Adrenal gland (tissue), 9 donors: ENCODE measurements at regions not wholly inside any gene's neighbourhood (a gene's known extent, or its start where the extent isn't known, plus 50 kb on each side); places are given as distances from the start of the nearest gene placed in this dataset.

Experiments used
- DNase-seq, 7 donors: peaks; one replicate each; pipeline ENCODE4 v3.0.0-alpha.2; 2019 to 2020
- H3K27ac ChIP-seq, 5 donors: fragments of 200-600 bp; sonication (generic) in 4 of 5; 1 replicate in 3 of 5; 2 replicates in 2 of 5; pipeline versions ENCODE4 v1.5.1 to v1.8.0; 2016 to 2020; ENCODE audit warnings: mild to moderate bottlenecking in 1 of 5
- H3K27me3 ChIP-seq: fragments of 200-600 bp; 2 replicates; pipeline ENCODE4 v1.8.0; 2021
- H3K36me3 ChIP-seq, 2 donors: fragments of 200-600 bp; replicated peaks in 1 of 2; 1 replicate in 1 of 2; 2 replicates in 1 of 2; pipeline versions ENCODE4 v1.5.1 to v1.8.0; 2018 to 2022
- H3K4me1 ChIP-seq, 2 donors: fragments of 200-600 bp; replicated peaks in 1 of 2; 1 replicate in 1 of 2; 2 replicates in 1 of 2; pipeline versions ENCODE4 v1.5.1 to v1.8.0; 2018 to 2021
- H3K4me3 ChIP-seq, 4 donors: fragments of 200-600 bp; sonication (generic) in 3 of 4; one replicate each; pipeline ENCODE4 v1.5.1; 2016 to 2018
- H3K9me3 ChIP-seq, 3 donors: fragments of 200-600 bp; sonication (generic) in 1 of 3; replicated peaks in 1 of 3; 1 replicate in 2 of 3; 2 replicates in 1 of 3; pipeline versions ENCODE4 v1.5.1 to v1.8.0; 2016 to 2021
- POLR2A ChIP-seq, 2 donors: fragments of 450-650 bp; IDR thresholded peaks; one replicate each; pipeline ENCODE4 v1.6.1; 2017; ENCODE audit warnings: antibody characterized with exemption in 2 of 2, mild to moderate bottlenecking in 2 of 2, moderate library complexity in 1 of 2
- WGBS, 4 donors: extraction: QIAGEN DNeasy Blood & Tissue Kit in 2 of 4; methylation state at CpG; one replicate each; pipeline versions ENCODE4 v1.1.5 to v1.1.7; 2013 to 2017; 5-methylcytosine and 5-hydroxymethylcytosine counted together
- intact Hi-C, 2 donors: fragments of 100-400 bp; cut with DNase I; formaldehyde crosslinking; loops; one replicate each; pipeline versions ENCODE4 v1.14.1 to v1.15.0; 2022 to 2023
- TF ChIP-seq, protein P1 (sequence below), 6 experiments: fragments of 450-650 bp in 4 of 6; fragments of 200-600 bp in 2 of 6; sonication (generic) in 1 of 6; IDR thresholded peaks; 1 replicate in 5 of 6; 2 replicates in 1 of 6; pipeline versions ENCODE4 v1.5.1 to v1.8.0; 2016 to 2021; ENCODE audit warnings: antibody characterized with exemption in 6 of 6, mild to moderate bottlenecking in 2 of 6, moderate library complexity in 1 of 6
- donor health status: healthy with polysubstance abuse.
- donor health status: Bipolar disorder and iron deficiency.
- donor health status: DM: yes; HTN: yes; CAD: no.
- donor health status: DM: no; HTN: no; CAD: no.
- donor health status: DM: no; HTN: no; CAD: no.

DNA sequence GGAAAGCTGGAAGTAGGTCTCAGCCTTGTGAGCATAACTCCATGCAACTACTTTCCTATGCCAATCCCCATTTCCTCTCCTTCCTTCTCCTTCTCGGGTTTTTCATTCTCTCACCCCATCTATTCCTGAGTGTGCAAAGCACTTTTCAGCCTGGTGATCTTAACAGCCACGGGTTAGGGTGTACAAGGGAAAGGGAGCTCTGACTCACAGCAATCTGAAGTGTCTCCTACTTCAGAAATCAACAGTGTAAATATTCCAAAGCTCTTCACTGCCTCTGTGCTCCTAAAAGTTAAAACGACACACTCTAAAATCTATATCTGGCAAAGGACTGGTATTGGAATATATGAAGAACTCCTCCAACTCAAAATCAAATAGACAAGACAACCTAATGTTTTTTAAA is 268.0 kb upstream of the IRX3 start:
- no peaks in the 10 kb centered on the region for H3K36me3 ChIP-seq
- H3K4me1 ChIP-seq = no peaks in the 10 kb centered on the region
- no peak overlapping the region for H3K27ac ChIP-seq
- intact Hi-C loops = no loop called here
- no peak for TF ChIP-seq POLR2A (IDR thresholded peaks at IDR 0.05)
- TF ChIP-seq, protein P1, sequence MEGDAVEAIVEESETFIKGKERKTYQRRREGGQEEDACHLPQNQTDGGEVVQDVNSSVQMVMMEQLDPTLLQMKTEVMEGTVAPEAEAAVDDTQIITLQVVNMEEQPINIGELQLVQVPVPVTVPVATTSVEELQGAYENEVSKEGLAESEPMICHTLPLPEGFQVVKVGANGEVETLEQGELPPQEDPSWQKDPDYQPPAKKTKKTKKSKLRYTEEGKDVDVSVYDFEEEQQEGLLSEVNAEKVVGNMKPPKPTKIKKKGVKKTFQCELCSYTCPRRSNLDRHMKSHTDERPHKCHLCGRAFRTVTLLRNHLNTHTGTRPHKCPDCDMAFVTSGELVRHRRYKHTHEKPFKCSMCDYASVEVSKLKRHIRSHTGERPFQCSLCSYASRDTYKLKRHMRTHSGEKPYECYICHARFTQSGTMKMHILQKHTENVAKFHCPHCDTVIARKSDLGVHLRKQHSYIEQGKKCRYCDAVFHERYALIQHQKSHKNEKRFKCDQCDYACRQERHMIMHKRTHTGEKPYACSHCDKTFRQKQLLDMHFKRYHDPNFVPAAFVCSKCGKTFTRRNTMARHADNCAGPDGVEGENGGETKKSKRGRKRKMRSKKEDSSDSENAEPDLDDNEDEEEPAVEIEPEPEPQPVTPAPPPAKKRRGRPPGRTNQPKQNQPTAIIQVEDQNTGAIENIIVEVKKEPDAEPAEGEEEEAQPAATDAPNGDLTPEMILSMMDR (IDR thresholded peaks at IDR 0.05) = no peak
- H3K4me3 ChIP-seq = no peak overlapping the region
- H3K9me3 ChIP-seq = no peaks in the 10 kb centered on the region
- 55 to 71% (median 62%) methylated on average over 3 of the region's 3 CpGs for WGBS, 4 donors
- no peak for DNase-seq
- H3K27me3 ChIP-seq = peaks cover 6% of the 10 kb centered on the region

DNA sequence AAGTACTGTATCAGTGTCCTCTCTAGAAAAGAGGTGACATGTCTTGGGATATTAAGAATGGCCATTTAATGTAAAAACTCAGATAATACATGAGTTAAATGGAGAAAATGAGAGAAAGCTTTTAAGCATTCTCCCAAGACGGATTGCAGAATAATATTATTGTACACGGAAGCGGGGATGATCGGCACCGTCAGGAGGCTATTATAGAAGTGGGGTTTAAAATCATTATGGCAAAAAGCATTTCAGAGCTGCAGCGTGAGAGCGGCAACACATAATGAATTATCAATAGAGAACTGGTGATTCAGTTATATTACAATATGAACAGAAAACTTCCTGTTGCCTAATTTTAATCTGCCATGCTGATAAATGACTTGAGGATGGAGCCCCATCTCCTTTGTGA is 261.7 kb upstream of the IRX3 start:
- no peak for DNase-seq
- H3K27ac ChIP-seq = no peak overlapping the region
- no peak for TF ChIP-seq POLR2A (IDR thresholded peaks at IDR 0.05)
- TF ChIP-seq, protein P1 (IDR thresholded peaks at IDR 0.05) = no peak
- no peak overlapping the region for H3K4me3 ChIP-seq
- H3K36me3 ChIP-seq = no peaks in the 10 kb centered on the region
- WGBS, 4 donors = 68 to 78% (median 73%) methylated on average over 7 of the region's 7 CpGs
- H3K4me1 ChIP-seq = no peaks in the 10 kb centered on the region
- H3K27me3 ChIP-seq = peaks cover 4% of the 10 kb centered on the region
- intact Hi-C loops = no loop called here
- H3K9me3 ChIP-seq = no peaks in the 10 kb centered on the region

DNA sequence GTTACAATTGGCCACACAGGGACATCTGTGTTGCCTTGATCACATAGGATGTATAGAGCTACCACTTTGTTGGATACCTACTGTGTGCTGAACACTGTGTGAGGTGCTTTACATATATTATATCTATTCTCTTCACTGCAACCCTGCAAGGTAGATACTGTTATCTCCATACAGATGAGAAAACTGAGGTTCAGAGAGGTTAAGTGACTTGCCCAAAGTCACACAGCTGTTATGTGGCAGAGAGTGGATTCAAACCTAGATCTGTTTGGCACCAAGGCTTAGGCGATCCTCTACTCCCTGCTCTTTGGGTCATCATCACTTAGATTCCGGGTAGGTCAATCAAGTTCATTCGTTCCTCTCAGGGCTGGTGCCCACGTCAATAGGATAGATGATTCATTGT is 260.5 kb upstream of the IRX3 start:
- WGBS, 4 donors = 64 to 78% (median 77%) methylated on average over 4 of the region's 4 CpGs
- Histone ChIP-seq H3K4me1 (no peaks in the 10 kb centered on the region), H3K4me3 (no peak overlapping the region), H3K27me3 (peaks cover 8% of the 10 kb centered on the region), H3K27ac (no peak overlapping the region), H3K36me3 (no peaks in the 10 kb centered on the region), H3K9me3 (no peaks in the 10 kb centered on the region)
- intact Hi-C loops = no loop called here
- no peak for TF ChIP-seq POLR2A (IDR thresholded peaks at IDR 0.05)
- TF ChIP-seq, protein P1 (IDR thresholded peaks at IDR 0.05) = no peak
- no peak for DNase-seq

DNA sequence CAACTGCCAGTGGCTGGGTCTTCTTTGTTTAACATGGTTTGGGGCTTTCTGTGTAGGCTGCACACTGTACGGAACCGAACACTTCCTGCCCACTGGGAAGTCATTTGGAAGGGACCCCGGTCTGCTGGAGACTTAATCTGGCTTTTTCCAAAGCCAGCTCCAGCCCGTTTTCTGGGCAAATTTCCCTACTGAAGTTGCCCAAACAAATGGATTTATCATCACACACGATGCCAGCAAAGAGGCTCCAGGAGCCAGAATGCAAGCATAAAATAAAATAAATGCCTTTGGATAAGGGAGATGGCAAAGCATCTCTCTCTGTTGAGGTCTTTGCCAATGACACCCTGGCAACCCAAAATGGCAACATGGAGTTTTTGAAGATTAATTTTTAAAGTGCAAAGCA is 259.9 kb upstream of the IRX3 start:
- intact Hi-C loops = no loop called here
- H3K27me3 ChIP-seq = peaks cover 13% of the 10 kb centered on the region
- no peak for DNase-seq
- no peaks in the 10 kb centered on the region for H3K4me1 ChIP-seq
- WGBS, 4 donors = 43 to 54% (median 48%) methylated on average over 5 of the region's 5 CpGs
- no peak overlapping the region for H3K4me3 ChIP-seq
- TF ChIP-seq, protein P1 (IDR thresholded peaks at IDR 0.05) = no peak
- no peak for TF ChIP-seq POLR2A (IDR thresholded peaks at IDR 0.05)
- H3K27ac ChIP-seq = no peak overlapping the region
- no peaks in the 10 kb centered on the region for H3K36me3 ChIP-seq
- H3K9me3 ChIP-seq = no peaks in the 10 kb centered on the region
